ENCODE measurements at regions not wholly inside any gene's neighbourhood (a gene's known extent, or its start where the extent isn't known, plus 50 kb on each side); places are given as distances from the start of the nearest gene placed in this dataset.
"Not testable (repeated sequence)": the region's sequence is repeated elsewhere in the genome, so short reads cannot be mapped to it uniquely, and the experiment has no call there.

DNA sequence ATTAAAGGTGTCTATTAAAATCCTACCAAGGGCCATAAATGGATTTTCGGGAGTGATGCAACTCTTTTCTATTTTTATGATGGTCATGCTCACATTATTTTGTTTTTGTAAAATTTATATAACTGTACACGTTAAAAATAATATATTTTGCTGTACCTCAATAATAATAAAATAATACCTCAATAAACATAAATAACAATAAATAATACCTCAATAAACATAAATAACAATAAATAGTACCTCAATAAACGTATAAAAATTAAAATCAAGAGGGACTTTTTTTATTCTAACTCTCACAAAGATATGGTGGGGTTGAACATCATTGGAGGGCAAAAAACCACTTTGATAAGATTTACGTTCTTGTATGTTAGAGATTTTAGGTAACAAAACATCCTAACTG lies 1189.6 kb upstream of the CELF2 start:
- DNase-seq, result no peak

- no peak for DNase-seq
Measured at GRCh38 chr10:9833942-9834341, 1183.7 kb upstream of the CELF2 start.

- DNase-seq, result no peak
Measured at GRCh38 chr10:9834434-9834833, 1183.2 kb upstream of the CELF2 start.

GRCh38 chr10:9845075-9845474 lies 1172.6 kb upstream of the CELF2 start:
- DNase-seq, result no peak

DNA sequence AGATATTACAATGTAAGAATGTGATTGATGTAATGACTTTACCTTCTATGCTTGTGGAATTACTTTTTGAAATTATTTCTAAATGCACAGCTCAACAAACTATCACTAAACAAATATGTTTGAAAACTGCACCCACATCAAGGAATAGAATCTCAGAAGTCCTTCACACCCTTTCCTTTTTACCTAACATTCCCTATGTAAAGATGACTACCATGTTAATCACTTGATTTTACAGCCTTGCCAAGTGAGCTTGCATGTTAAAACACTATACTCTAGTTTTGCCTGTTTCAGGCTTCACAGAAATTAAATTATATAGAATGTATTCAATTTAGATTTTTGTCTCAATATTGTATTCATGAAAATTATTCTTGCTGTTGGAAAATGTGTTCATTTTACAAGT lies 1169.4 kb upstream of the CELF2 start:
- no peak for DNase-seq

DNA sequence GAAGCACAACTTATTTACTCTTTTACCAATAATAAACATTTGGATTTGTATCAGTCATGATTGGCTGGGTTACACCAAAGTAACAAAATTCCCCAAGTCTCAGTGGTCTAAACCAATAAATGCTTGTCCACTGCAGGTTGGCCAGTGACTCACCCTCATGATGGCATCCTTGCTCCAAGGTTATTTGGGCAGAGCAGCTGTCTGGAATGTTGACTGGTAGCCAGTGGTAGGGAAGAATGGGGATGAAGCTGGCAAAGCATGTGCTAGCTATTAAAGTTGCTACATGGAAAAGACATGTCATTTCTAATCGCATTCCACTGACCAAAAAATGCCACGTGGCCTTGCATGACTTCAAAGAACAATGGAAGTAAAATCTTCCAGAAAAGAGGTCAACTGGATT lies 1168.7 kb upstream of the CELF2 start:
- DNase-seq, result no peak

DNA sequence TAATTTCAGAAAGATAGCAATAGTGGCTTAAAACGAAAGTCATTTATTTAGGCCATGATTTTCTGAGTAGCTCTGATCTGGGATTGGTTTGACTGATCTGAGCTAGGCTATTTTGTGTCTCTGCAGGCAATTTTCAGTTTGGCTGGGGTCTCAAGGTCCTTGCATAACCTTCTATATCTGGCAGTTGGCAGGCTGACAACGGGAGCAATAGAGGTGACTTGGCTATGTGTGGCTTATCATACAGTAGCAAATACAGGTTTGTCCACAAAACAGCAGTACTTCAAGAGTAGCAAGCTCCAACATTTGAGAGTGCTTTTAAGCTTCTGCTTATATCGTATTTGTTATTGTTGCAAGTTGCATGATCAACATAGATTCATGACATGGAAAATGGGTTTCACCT lies 1167.3 kb upstream of the CELF2 start:
- no peak for DNase-seq

- no peak for DNase-seq
Measured at GRCh38 chr10:9851808-9852207, 1165.9 kb upstream of the CELF2 start.

GRCh38 chr10:9853405-9854355 lies 1164.0 kb upstream of the CELF2 start:
- DNase-seq, result no peak

GRCh38 chr10:9855451-9855850 lies 1162.2 kb upstream of the CELF2 start:
- DNase-seq, result not testable (repeated sequence)

DNA sequence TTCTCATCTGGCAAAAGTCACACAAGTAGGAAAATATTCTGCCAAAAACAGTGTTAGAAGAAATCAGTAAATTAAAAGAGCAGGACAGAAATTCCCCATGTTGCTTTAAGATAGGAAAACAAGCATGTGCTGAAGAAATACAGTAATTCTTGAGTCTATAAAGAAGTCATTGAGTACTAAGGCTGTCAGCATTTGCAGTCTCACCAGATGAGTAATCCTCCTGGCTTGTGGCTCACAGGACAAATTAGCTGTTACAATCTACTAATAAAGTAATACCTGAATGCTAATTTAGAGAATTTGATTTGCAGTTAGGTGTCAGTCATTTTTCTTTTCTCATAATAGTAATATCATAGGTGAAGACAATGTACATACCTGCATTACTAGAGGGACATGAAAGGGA lies 1158.9 kb upstream of the CELF2 start:
- DNase-seq, result no peak

GRCh38 chr10:9860045-9860444 lies 1157.6 kb upstream of the CELF2 start:
- no peak for DNase-seq

DNA sequence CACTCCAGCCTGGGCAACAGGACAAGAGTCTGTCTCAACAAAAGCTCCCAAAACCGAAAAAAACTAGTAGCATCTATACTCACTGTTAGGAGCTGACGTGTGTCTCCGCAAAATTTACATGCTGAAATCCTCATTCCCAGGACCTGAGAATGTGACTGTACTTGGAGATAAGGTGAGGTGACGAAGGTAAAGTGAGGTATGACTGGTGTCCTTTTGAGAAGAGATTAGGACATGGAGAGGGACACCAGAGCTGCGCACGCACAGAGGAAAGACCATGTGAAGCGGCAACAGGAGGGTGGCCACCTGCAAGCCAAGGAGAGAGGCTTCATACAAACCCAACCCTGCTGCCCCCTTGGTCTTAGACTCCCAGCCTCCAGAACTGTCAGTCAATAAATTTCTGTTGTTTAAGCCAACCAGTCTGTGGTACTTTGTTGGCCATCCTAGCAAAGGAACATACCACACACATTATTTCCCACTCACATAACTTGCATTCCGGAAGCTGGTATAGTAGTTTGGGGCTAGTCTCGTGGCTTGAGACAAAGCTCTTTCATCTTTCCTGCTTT lies 1154.0 kb upstream of the CELF2 start:
- no peak for DNase-seq

DNA sequence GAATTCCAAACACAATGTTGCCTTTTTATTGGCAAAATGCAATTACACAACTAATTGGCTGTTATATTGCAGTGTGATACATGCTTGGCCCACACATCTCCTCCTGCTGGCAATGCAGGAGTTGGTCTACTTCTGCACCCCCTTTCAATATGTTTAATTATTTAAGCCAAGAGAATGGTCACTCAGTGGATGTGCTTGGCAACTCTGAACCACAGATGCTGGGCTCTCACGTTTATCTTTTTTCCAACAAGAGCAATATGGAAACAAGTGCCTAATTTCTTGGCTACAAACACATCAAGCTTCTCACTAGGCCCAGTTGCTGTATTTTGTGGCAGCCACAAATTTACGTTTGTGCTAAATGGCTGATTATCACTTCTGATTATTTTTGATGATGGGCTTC lies 1149.2 kb upstream of the CELF2 start:
- no peak for DNase-seq

DNA sequence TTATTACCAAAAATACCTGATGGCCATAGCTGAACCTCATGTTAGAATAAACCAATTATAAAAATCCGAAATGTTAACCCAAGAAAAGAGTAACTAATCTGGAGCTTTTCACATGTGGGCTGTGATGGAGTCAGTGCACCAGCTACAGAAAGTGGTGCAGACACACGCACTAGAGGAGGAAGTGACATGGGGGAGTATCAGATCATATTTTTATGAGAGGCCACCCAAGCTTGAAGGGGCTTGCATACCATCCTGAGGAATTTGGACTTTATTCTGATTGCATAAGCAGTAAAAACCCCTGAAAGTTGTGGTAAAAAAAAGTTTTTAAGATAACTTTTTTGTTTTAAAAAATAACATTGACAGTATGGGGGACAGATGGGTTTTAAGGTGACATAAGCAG lies 1148.5 kb upstream of the CELF2 start:
- no peak for DNase-seq

GRCh38 chr10:9869606-9870176 lies 1148.0 kb upstream of the CELF2 start:
- DNase-seq, result no peak

- no peak for DNase-seq
Measured at GRCh38 chr10:9875353-9875752, 1142.3 kb upstream of the CELF2 start.

DNA sequence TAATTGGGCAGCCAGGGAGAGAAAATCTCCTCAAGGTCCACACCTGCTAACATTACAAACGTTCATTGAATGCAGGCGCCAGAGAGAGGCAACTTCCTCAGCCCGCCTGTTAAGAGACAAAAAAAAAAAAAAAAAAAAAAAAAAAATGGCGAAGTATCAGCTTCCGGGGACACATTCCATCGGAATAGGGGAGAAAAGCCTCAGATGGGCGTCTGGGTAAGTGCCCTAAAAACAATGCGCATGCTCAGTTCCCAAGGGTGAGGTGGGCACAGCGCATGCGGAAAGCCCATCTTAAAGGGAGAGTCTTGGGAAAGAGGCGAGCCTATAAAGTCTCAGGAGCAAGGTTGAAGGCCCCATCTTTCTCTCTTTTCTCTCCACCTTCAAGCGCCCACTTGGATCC lies 1139.7 kb upstream of the CELF2 start:
- DNase-seq, result no peak

- DNase-seq, result no peak
Measured at GRCh38 chr10:9878383-9878782, 1139.3 kb upstream of the CELF2 start.

DNA sequence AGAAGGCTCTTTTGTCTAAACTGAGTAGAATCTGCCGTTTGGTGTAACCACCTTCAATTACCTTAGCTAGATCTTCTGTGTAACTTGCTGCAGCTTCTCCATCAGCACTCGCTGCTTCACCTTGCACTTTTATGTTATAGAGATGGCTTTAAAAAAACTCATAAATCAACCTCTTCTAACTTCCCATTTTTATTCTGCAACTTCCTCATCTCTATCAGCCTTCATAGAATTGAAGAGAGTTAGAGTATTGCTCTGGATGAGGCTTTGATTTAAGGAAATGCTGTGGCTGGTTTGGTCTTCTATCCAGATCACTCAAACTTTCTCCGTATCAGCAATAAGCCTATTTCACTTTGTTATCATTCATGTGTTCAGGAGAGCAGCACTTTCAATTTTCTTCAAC lies 1131.9 kb upstream of the CELF2 start:
- no peak for DNase-seq

- DNase-seq, result no peak
Measured at GRCh38 chr10:9886772-9887171, 1130.9 kb upstream of the CELF2 start.

GRCh38 chr10:9895453-9895852 lies 1122.2 kb upstream of the CELF2 start:
- DNase-seq, result no peak

- DNase-seq, result no peak
Measured at GRCh38 chr10:9895981-9896380, 1121.7 kb upstream of the CELF2 start.
